Nephron progenitor cell (in vitro differentiated cells): ENCODE measurements at regions not wholly inside any gene's neighbourhood (a gene's known extent, or its start where the extent isn't known, plus 50 kb on each side); places are given as distances from the start of the nearest gene placed in this dataset.

Source experiments
- DNase-seq: peaks from one replicate; pipeline ENCODE4 v3.0.0; 2021
- H3K27ac Mint-ChIP-seq: 2 replicates; pipeline ENCODE4 v1.8.0; 2021; ENCODE audit warnings: mild to moderate bottlenecking, moderate library complexity, mixed read lengths
- H3K27me3 Mint-ChIP-seq: 2 replicates; pipeline ENCODE4 v1.8.0; 2021; ENCODE audit warnings: mild to moderate bottlenecking, low read depth, mixed read lengths; ENCODE audit not compliant: poor library complexity
- H3K36me3 Mint-ChIP-seq: 2 replicates; pipeline ENCODE4 v1.8.0; 2021; ENCODE audit warnings: low read depth, mixed read lengths
- H3K4me1 Mint-ChIP-seq: 2 replicates; pipeline ENCODE4 v1.8.0; 2021; ENCODE audit warnings: mixed read lengths
- H3K4me3 Mint-ChIP-seq: 2 replicates; pipeline ENCODE4 v1.8.0; 2021; ENCODE audit warnings: mild to moderate bottlenecking, moderate library complexity, mixed read lengths
- H3K9me3 Mint-ChIP-seq: 2 replicates; pipeline ENCODE4 v1.8.0; 2021; ENCODE audit warnings: mild to moderate bottlenecking, moderate library complexity, mixed read lengths
- CTCF ChIP-seq: fragments of 200-600 bp; sonication (generic); IDR thresholded peaks from 2 replicates; pipeline ENCODE4 v1.5.0; 2021; ENCODE audit warnings: antibody characterized with exemption

GRCh38 chr6:156420172-156420993 is 356.8 kb upstream of the ARID1B start:
- H3K27me3 Mint-ChIP-seq: peaks cover 15% of the 10 kb centered on the region
- peaks cover 45% of the 10 kb centered on the region for H3K9me3 Mint-ChIP-seq
- H3K4me1 Mint-ChIP-seq: peaks cover 16% of the 10 kb centered on the region
- TF ChIP-seq CTCF: no peak
- no peak for DNase-seq
- H3K36me3 Mint-ChIP-seq: peaks cover 14% of the 10 kb centered on the region
- H3K27ac Mint-ChIP-seq: no peak overlapping the region
- H3K4me3 Mint-ChIP-seq: no peak overlapping the region

- no peak for DNase-seq
- peaks cover 49% of the 10 kb centered on the region for H3K9me3 Mint-ChIP-seq
- H3K4me3 Mint-ChIP-seq: no peak overlapping the region
- H3K4me1 Mint-ChIP-seq: peaks cover 16% of the 10 kb centered on the region
- H3K27ac Mint-ChIP-seq: no peak overlapping the region
- peaks cover 14% of the 10 kb centered on the region for H3K36me3 Mint-ChIP-seq
- peaks cover 15% of the 10 kb centered on the region for H3K27me3 Mint-ChIP-seq
- TF ChIP-seq CTCF: no peak
Observed at GRCh38 chr6:156419594-156419993, 357.6 kb upstream of the ARID1B start.

GRCh38 chr6:156418253-156418652 is 358.9 kb upstream of the ARID1B start:
- TF ChIP-seq CTCF: no peak
- no peak overlapping the region for H3K27ac Mint-ChIP-seq
- peaks cover 14% of the 10 kb centered on the region for H3K36me3 Mint-ChIP-seq
- no peak overlapping the region for H3K4me3 Mint-ChIP-seq
- peaks cover 40% of the 10 kb centered on the region for H3K9me3 Mint-ChIP-seq
- peaks cover 6% of the 10 kb centered on the region for H3K4me1 Mint-ChIP-seq
- DNase-seq: no peak
- H3K27me3 Mint-ChIP-seq: peaks cover 15% of the 10 kb centered on the region

- Mint-ChIP-seq H3K4me1 (peaks cover 5% of the 10 kb centered on the region), H3K9me3 (peaks cover 37% of the 10 kb centered on the region), H3K36me3 (peaks cover under 1% of the 10 kb centered on the region), H3K4me3 (no peak overlapping the region), H3K27ac (no peak overlapping the region), H3K27me3 (peaks cover 12% of the 10 kb centered on the region)
- no peak for TF ChIP-seq CTCF
- no peak for DNase-seq
Observed at GRCh38 chr6:156416391-156416790, 360.8 kb upstream of the ARID1B start.

- Mint-ChIP-seq H3K27ac (no peak overlapping the region), H3K36me3 (no peaks in the 10 kb centered on the region), H3K4me1 (no peaks in the 10 kb centered on the region), H3K9me3 (peaks cover 27% of the 10 kb centered on the region), H3K27me3 (peaks cover 9% of the 10 kb centered on the region), H3K4me3 (no peak overlapping the region)
- TF ChIP-seq CTCF: no peak
- no peak for DNase-seq
Observed at GRCh38 chr6:156413154-156413553, 364.0 kb upstream of the ARID1B start.

GRCh38 chr6:156410649-156411048 is 366.5 kb upstream of the ARID1B start:
- Mint-ChIP-seq H3K9me3 (peaks cover 27% of the 10 kb centered on the region), H3K27ac (no peak overlapping the region), H3K27me3 (peaks cover 4% of the 10 kb centered on the region), H3K4me1 (no peaks in the 10 kb centered on the region), H3K36me3 (no peaks in the 10 kb centered on the region), H3K4me3 (no peak overlapping the region)
- peak; percentile 27 for TF ChIP-seq CTCF
- no peak for DNase-seq
